Keratinocyte (primary cell): ENCODE measurements at regions not wholly inside any gene's neighbourhood (a gene's known extent, or its start where the extent isn't known, plus 50 kb on each side); places are given as distances from the start of the nearest gene placed in this dataset.

Experiments
- DNase-seq: peaks from one replicate; pipeline ENCODE4 v3.0.0-alpha.2; 2011; ENCODE audit warnings: low read depth, missing footprints, low spot score
- FAIRE-seq: peaks from 2 replicates; lab custom pipeline; 2011; peaks lifted over from hg19 to GRCh38; lab: Jason Lieb, UNC
- H2AFZ ChIP-seq: 2 replicates; pipeline ENCODE4 v1.6.0; 2012; ENCODE audit warnings: low read length, control low read depth, inconsistent platforms; ENCODE audit not compliant: control insufficient read depth
- H3K27ac ChIP-seq: 2 replicates; pipeline ENCODE4 v1.5.1; 2011; ENCODE audit warnings: low read length; ENCODE audit not compliant: control insufficient read depth, insufficient read depth
- H3K27me3 ChIP-seq: 3 replicates; pipeline ENCODE4 v1.6.0; 2011; ENCODE audit warnings: low read length; ENCODE audit not compliant: control insufficient read depth, insufficient read depth; ENCODE audit errors: extremely low read depth
- H3K36me3 ChIP-seq, 2 experiments: 2 replicates in 1 of 2; 3 replicates in 1 of 2; pipeline ENCODE4 v1.5.1; 2011; ENCODE audit warnings: low read length in 2 of 2, mild to moderate bottlenecking in 1 of 2; ENCODE audit not compliant: control insufficient read depth in 2 of 2, insufficient read depth in 2 of 2; ENCODE audit errors: extremely low read depth in 1 of 2
- H3K4me1 ChIP-seq: 3 replicates; pipeline ENCODE4 v1.5.1; 2011; ENCODE audit warnings: low read length; ENCODE audit not compliant: control insufficient read depth, insufficient read depth; ENCODE audit errors: extremely low read depth
- H3K4me2 ChIP-seq: 3 replicates; pipeline ENCODE4 v1.6.0; 2011; ENCODE audit warnings: low read depth, low read length; ENCODE audit not compliant: control insufficient read depth, insufficient read depth; ENCODE audit errors: extremely low read depth
- H3K4me3 ChIP-seq, 3 experiments: fragments of 200-600 bp in 1 of 3; sonication (generic) in 1 of 3; 2 replicates in 2 of 3; 3 replicates in 1 of 3; pipeline ENCODE4 v1.5.1; 2011 to 2016; ENCODE audit warnings: low read length in 3 of 3, mild to moderate bottlenecking in 3 of 3, control low read depth in 2 of 3, inconsistent platforms in 1 of 3, low read depth in 1 of 3, mixed read lengths in 1 of 3, mixed run types in 1 of 3, moderate library complexity in 1 of 3; ENCODE audit not compliant: control insufficient read depth in 2 of 3, insufficient read depth in 2 of 3; ENCODE audit errors: extremely low read depth in 1 of 3
- H3K79me2 ChIP-seq: 2 replicates; pipeline ENCODE4 v1.6.0; 2012; ENCODE audit warnings: low read length; ENCODE audit not compliant: control insufficient read depth, insufficient read depth
- H3K9ac ChIP-seq: 3 replicates; pipeline ENCODE4 v1.6.0; 2011; ENCODE audit warnings: low read length; ENCODE audit not compliant: control insufficient read depth, insufficient read depth; ENCODE audit errors: extremely low read depth
- H3K9me1 ChIP-seq: 3 replicates; pipeline ENCODE4 v1.6.0; 2011; ENCODE audit warnings: low read length; ENCODE audit not compliant: control insufficient read depth, insufficient read depth; ENCODE audit errors: extremely low read depth
- H3K9me3 ChIP-seq: 2 replicates; pipeline ENCODE4 v1.5.1; 2012; ENCODE audit warnings: low read depth, low read length; ENCODE audit not compliant: control insufficient read depth
- H4K20me1 ChIP-seq: 3 replicates; pipeline ENCODE4 v1.6.0; 2011; ENCODE audit warnings: low read length; ENCODE audit not compliant: control insufficient read depth, insufficient read depth; ENCODE audit errors: extremely low read depth
- CTCF ChIP-seq, 3 experiments: IDR thresholded peaks in 1 of 3; conservative IDR thresholded peaks in 1 of 3; optimal IDR thresholded peaks in 1 of 3; 2 replicates in 2 of 3; 3 replicates in 1 of 3; pipeline versions ENCODE3 to v1.5.1; 2011; ENCODE audit warnings: low read length in 3 of 3, mild to moderate bottlenecking in 3 of 3, moderate library complexity in 2 of 3, control low read depth in 1 of 3, inconsistent platforms in 1 of 3; ENCODE audit not compliant: insufficient read depth in 2 of 3; ENCODE audit errors: extremely low read depth in 1 of 3
- EZH2 ChIP-seq: IDR thresholded peaks from one replicate; pipeline ENCODE4 v1.6.1; 2012; ENCODE audit warnings: inconsistent platforms, mild to moderate bottlenecking, low read length, moderate library complexity
- dilution Hi-C: fragments of 300-500 bp; cut with MboI; formaldehyde crosslinking; loops from one replicate; pipeline ENCODE4 v1.7.0; 2020; ENCODE audit warnings: low sequenced_read_pairs; ENCODE audit not compliant: extremely low pct_ligation_motif_present

- no peak overlapping the region for H3K27ac ChIP-seq
- no peaks in the 10 kb centered on the region for H3K79me2 ChIP-seq
- no peak overlapping the region for H2AFZ ChIP-seq
- H4K20me1 ChIP-seq: no peaks in the 10 kb centered on the region
- no peaks in the 10 kb centered on the region for H3K9me1 ChIP-seq
- no peak overlapping the region for H3K9ac ChIP-seq
- H3K4me2 ChIP-seq: no peak overlapping the region
- FAIRE-seq (no peak), DNase-seq (no peak)
- H3K9me3 ChIP-seq: no peaks in the 10 kb centered on the region
- no peaks in the 10 kb centered on the region for H3K27me3 ChIP-seq
- H3K4me1 ChIP-seq: no peaks in the 10 kb centered on the region
- no peaks in the 10 kb centered on the region for H3K36me3 ChIP-seq
- H3K4me3 ChIP-seq: no peak overlapping the region
- dilution Hi-C loops: no loop called here
- TF ChIP-seq CTCF (optimal IDR thresholded peaks at IDR 0.05 in 1 of 3, IDR thresholded peaks at IDR 0.05 in 1 of 3, conservative IDR thresholded peaks at IDR 0.05 in 1 of 3; ENCODE audit: extremely low read depth in 1 of 3, insufficient read depth in 2 of 3, low read length in 3 of 3): no peak
- TF ChIP-seq EZH2: no peak
These were observed 158.8 kb upstream of the DACH1 start for GRCh38 chr13:72025836-72026235.

GRCh38 chr13:72023895-72024294 is 156.9 kb upstream of the DACH1 start:
- Histone ChIP-seq H3K9me1 (no peaks in the 10 kb centered on the region), H3K79me2 (no peaks in the 10 kb centered on the region), H3K9me3 (no peaks in the 10 kb centered on the region), H3K36me3 (no peaks in the 10 kb centered on the region), H3K4me3 (no peak overlapping the region), H4K20me1 (no peaks in the 10 kb centered on the region), H3K27ac (no peak overlapping the region), H3K9ac (no peak overlapping the region), H3K4me1 (no peaks in the 10 kb centered on the region), H2AFZ (no peak overlapping the region), H3K27me3 (no peaks in the 10 kb centered on the region), H3K4me2 (no peak overlapping the region)
- no peak for TF ChIP-seq CTCF (optimal IDR thresholded peaks at IDR 0.05 in 1 of 3, IDR thresholded peaks at IDR 0.05 in 1 of 3, conservative IDR thresholded peaks at IDR 0.05 in 1 of 3; ENCODE audit: extremely low read depth in 1 of 3, insufficient read depth in 2 of 3, low read length in 3 of 3)
- no peak for TF ChIP-seq EZH2
- dilution Hi-C loops: no loop called here
- no peak for FAIRE-seq
- DNase-seq: no peak
